Renal cortex interstitium (tissue), 11 donors: ENCODE measurements at regions not wholly inside any gene's neighbourhood (a gene's known extent, or its start where the extent isn't known, plus 50 kb on each side); places are given as distances from the start of the nearest gene placed in this dataset.
"Not testable (repeated sequence)": the region's sequence is repeated elsewhere in the genome, so short reads cannot be mapped to it uniquely, and the experiment has no call there.

ENCODE experiments used
- DNase-seq, 11 donors: peaks; one replicate each; pipeline ENCODE4 v3.0.0-alpha.2; 2013; ENCODE audit warnings: low read depth in 9 of 11, low spot score in 4 of 11; ENCODE audit errors: extremely low read depth in 1 of 11

DNA sequence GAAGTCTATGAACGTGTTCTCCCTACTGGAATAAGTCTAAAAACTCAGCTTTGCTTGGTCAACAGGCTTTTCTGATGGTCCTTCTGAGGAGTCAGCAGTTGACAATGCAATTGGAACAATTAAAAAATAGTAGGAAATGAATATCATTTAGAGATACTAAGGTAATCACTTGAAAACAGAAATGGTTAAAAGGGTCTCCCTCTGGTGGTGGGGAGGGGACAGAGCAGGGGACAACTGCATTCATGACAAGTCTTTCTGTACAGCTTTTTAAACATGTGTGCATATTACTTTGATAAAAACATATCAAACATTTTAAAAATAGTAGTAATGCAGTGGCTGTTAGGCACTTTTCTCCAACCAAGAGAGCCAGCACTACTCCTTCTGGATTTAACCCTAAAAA lies 119.9 kb upstream of the FHIT start:
- DNase-seq: peak in 1 of 11 donors; percentile 24

DNA sequence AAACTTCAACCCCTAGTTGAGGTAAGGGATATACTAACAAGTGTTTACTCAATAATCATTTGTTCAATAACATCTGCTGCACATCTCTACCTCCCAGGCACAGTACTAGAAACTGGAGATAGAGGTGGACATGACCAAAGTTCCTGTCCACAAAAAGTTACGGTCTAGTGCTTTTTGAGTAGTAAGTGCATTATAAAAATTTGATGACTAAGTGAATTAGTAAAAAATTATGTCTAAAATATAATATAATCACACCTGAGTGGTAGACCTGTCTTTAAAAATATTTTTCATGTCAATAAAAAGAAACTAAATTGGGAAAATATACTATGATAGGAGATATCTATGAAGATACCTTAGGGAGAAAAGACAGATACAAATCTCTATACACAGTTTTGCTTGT lies 121.5 kb upstream of the FHIT start:
- DNase-seq: no peak

DNA sequence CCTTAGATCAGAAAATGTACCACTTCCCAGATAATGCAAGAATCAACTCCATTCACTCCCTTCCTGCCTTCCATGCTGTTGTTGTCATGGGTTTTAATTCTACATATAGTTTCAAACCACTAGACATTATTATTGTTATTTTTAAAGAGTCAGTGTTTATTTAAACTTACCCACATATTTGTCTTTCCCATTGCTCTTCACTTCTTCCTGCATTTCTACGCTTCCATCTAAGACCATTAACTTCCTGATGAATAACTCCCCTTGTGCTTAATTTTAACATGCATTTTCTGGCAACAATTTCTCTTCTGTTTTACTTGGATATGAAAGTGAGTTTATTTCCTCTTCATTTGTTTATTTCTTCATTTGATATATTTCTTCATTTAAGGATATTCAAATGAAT lies 127.1 kb upstream of the FHIT start:
- no peak for DNase-seq

DNA sequence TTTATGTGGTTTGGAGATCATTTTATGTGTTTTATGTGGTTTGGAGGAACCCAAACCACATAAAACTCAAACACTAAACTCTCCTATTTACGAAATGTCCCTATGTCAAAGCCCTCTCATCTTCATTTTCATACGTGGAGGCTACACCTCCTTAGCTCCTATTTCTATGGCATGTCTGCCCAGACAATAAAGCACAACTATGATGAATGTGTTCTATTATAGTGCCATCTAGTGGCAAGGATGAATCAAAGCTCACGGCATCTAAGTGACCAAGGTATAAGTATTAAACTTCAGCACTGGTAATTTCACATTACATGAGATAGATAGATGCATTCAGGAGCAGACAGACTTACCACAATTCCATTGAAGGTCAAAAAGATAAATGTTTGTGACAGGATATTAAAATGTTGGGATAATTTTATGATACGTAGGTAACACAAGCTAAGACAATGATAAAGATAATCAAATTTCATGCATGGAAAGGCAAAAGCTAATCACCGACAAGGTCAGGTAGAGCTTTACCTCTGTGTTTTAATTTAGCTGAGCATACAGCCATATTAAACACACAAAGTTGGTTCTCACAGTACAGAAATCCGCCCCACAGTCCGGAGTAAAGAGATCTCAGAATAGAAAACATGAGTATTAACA lies 130.6 kb upstream of the FHIT start:
- no peak for DNase-seq

DNA sequence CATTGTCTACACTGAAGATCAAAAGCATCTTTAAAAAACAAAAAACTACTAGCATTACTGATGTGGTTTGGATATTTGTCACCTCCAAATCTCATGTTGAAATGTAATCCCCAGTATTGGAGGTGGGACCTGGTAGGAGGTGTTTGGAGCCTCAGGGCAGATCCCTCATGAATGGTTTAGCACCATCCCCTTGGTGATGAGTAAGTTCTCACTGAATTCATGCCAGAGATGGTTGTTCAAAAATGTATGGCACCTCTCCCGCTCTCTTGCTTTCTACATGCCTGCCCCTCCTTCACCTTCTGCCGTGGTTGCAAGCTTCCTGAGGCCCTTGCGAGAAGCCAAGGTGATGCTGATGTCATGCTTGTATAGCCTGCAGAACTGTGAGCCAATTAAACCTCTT lies 136.6 kb upstream of the FHIT start:
- no peak for DNase-seq

DNA sequence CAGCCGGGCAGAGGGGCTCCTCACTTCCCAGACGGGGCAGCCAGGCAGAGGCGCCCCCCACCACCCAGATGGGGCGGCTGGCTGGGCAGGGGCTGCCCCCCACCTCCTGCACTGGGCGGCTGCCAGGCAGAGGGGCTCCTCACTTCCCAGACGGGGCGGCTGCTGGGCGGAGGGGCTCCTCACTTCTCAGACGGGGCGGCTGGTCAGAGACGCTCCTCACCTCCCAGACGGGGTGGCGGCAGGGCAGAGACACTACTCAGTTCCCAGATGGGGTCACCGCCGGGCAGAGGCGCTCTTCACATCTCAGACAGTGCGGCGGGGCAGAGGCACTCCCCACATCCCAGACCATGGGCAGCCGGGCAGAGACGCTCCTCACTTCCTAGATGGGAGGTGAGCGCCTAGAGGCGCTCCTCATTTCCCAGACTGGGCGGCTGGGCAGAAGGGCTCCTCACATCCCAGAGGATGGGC lies 142.3 kb upstream of the FHIT start:
- not testable (repeated sequence) for DNase-seq

DNA sequence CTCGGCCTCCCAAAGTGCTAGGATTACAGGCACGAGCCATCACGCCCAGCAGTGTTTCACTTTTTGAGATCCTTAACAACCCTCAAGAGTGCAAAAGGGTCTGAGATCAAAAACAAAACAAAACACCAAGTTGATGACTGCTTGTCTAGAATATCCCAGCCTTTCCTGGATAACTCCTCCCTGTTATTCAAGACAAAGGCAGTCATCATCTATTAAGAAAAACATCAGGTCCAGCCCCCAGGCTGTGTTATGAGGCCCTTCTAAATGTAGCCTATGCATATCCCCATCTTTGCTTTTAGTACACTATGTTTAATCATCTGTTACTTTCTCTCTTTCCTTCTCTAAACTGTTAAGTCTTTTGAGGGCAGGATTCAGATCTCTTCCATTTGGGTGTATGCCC lies 150.1 kb upstream of the FHIT start:
- no peak for DNase-seq

DNA sequence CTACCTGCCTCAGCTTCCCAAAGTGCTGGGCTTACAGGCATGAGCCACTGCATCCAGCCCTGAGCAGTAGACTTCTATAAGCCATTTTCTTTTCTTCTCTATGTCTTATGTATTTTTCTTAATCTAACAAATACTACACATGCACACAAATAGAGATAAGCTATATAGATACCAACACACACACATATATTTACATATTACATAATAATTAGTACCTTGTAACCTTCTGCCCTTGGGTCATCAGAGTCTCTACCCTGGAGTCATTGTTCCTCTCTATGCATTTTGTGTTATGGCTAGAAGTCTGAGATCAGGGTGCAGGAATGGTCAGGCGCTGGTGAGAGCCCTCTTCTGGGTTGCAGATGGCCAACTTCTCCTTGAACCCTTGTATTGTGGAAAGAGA lies 154.0 kb upstream of the PTPRG start:
- DNase-seq: no peak

DNA sequence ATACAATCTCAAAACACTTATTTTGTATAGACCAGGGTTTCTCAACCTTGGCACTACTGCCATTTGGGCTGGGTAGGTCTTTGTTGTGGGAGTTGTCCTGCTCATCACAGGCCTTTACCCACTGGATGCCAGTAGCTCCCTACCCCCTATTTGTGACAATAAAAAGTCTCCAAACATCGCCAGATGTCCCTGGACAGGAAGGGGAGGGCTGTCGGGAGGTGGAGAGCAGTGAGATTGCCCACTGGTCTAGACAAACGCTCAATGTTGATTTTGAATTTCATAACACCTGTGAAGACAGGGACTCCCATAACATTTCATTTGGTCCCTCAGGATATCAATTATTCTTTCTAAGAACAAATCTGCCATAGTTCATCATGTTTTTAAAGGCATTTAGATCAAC lies 151.7 kb upstream of the PTPRG start:
- no peak for DNase-seq

DNA sequence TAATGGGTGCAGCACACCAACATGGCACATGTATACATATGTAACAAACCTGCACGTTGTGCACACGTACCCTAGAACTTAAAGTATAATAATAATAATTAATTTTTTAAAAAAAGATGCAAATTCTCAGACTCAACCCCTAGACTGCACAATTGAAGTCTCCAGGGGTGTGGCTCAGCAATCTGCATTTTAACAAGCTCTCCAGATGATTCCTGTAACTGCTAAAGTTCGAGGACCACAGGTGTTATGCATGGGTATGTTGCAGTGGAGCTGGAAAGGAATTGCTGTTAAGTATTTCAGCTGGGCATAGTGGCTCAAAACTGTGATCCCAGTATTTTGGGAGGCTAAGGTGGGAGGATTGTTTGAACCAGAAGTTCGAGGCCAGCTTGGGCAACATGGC lies 151.0 kb upstream of the PTPRG start:
- not testable (repeated sequence) for DNase-seq

DNA sequence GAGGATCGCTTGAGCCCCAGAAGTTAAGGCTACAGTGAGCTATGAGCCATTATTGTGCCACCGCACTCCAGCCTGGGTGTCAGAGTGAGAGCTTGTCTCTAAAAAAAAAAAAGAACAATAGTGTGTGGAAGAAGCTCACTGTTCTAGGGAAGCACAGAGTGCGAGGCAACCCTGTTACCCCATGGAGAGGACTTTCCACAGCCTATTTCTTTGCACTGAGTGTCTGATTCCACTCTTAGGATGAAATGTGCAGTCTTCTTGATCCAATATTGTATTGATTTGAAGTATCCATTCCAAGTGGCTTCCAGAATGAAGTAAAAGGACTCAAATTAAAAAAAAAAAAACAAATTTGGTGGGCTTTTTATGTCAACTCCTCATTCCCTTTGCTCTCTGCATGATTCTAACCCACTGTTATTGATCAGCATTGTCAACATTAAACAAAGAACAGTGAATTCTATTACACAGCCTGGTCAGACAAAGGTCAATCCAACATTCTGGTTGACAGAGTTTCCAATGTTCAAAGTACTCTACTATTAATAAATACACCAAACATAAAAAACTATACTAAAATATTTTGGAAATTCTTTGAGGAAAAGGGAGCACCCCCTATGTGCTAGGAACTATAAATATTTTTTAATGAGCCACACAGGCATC lies 150.2 kb upstream of the PTPRG start:
- DNase-seq: no peak

DNA sequence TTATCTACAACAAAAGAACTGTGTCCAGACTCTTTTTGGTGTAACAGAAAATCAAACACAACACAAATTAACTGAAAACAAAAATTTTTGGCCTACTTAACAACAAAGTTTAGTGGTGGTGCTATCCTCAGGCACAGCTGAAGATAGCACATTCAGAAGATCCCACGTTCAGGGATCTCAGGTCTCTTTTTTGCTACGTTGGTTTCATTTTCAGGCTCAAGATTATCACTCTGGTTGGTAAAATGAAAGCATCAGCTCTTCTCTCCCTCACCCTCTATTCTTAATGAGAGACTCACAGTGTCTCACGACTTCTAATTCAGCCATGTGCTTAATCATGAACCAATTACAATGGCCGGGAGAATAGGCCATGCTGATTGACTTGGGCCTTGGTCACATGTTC lies 146.9 kb upstream of the PTPRG start:
- no peak for DNase-seq

DNA sequence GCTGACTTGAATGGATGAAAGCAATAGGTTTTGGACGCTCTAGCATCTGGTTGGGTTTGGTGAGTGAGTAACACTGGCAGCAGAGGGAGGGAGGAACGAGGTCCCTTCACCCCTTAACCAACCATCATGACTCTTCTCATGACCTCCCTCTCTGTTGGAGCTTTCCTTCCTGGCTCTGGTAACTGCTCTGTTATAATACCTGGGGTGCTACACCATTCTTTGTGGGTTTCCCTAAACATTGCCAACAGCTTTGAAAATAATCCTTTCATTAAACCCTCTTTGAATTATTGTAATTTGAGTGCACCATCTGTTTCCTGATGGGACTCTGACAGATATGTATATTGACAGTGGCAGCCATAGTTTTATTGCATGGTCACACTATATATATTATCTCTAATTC lies 146.2 kb upstream of the PTPRG start:
- DNase-seq: no peak

DNA sequence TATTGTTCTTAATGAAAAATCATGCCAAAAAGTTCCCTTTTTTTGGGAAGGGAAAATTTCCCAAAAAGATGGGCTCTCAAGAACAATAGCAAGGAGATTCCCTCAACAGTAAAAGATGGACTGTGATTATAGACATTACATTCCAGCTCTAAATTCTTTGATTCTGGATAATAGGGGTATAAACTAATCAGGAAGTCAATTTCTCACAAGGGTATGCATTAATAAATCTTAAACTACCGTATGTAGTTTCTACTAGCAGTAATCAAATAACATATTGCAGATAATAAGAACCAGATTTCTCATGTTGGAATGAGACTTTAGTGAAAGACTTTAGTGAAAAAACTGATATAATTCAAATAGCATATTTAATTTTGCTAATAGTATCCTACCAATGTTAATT lies 144.8 kb upstream of the PTPRG start:
- DNase-seq: no peak

DNA sequence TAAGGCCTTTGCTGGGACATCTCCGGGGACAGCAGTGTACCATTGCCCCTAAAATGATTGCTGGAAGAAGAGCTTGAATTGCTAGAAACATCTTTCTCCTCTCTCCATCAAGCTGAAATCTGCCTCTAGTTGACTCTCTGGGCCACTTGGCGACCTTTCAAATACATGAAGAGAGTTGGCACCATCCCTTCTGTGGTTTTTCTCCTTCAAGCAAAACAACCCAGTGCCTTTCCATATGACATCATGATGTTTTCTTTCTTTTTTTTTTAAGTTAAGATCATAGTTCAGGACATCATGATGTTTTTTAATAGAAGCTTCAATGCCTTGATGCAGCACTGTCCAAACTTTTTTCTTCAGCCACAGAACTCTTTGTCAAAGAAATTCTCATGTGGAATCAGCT lies 144.0 kb upstream of the PTPRG start:
- DNase-seq: no peak

DNA sequence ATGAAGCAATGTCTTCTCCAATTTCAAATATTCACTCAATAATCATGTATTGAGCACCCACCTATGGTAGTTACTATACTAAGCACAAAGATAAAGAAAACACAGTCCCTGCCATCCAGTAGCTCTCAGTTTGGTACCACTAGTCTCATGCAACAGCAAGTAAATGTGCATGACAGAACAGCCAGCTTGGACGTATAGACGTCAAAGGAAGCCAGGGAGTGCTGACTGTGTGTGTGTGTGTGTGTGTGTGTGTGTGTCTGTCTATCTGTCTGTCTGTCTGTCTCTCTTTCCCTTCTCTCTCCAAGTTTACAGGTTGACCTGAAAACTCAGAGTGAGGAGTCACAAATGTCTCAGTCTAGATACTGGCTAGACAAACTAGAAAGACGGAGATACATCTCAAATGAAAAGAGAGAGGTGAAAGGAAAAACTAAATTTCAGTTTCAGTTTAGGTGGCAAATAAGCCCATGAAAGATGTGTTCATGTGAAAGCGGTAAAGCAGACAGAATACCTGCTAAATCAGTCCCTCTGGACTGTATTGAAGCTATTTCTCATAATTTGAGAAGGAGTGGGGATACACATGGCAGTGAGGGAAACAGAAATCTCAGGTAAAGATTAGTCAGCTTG lies 141.1 kb upstream of the PTPRG start:
- DNase-seq: no peak

DNA sequence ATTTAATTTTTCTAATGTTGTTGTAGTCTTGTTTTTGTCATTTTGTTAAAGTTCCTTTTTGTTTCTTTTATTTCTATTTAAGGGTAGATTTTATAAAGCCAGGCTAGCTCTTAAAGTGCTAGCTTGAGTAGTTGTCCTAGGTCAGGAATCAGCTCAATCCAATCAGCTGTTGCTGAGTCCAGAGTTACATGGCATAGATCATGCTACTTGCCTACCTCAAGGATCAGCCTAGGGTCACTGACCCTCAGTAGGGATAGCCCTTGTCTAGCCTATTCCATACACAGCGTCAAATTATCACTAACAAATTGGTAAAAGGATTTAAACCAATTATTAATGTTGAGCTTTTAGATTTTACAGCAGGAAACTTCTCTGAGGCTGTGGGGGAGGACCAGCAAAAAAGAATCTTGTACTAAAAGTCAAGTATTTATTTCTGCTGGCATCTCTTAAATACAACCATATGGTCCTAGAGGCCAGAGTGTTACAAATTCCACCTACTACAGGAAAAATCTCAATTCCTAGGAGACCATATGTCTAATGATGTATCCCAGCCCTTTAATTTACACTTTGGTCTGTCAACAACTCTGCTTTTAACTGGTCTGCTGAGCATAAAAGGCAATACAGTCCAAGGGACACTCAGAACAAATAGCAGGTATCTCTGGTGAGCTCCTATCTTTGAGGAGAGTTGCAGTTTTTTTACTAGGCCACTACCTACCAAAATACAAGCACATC lies 138.3 kb upstream of the PTPRG start:
- DNase-seq: peak in 3 of 11 donors; percentile 5 to 8 (median 5)

DNA sequence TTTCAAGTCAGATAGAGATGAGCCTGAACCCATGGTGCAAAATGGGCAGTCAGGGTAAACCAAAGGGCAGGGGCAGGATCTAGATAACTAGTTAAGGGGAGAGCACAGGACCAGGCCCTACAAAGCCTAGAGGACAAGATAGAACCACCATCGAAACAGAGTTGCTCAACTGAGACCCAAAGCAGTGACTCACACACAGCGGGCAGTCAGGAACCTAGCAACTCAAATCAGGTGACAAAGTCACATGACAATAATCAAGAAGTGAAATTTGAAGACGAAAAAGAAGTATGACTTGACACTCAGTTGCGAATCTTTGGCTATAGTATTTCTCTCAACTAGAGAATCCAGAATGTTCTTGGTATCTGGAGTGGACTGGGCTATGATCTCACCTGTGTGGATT lies 136.0 kb upstream of the PTPRG start:
- no peak for DNase-seq

DNA sequence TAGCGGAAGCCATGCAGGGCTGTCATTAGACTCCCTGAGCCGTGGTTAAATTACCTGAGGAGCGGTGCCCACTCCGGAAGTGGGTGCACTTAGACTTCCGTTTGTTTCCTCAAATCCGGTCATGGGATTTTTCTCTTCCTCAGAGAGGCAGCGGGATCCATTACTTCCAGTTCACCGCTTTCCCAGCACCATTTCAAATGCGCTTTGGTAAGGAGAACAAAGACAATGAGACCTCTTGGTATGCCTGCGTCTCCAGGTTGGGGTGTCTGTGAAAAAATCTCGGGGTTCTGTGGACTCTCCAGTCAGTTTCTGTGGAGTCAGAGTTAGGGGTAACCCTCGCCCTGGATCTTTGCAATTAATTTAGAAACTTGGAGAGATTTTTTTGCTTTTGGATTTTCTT lies 132.3 kb upstream of the PTPRG start:
- DNase-seq: no peak

DNA sequence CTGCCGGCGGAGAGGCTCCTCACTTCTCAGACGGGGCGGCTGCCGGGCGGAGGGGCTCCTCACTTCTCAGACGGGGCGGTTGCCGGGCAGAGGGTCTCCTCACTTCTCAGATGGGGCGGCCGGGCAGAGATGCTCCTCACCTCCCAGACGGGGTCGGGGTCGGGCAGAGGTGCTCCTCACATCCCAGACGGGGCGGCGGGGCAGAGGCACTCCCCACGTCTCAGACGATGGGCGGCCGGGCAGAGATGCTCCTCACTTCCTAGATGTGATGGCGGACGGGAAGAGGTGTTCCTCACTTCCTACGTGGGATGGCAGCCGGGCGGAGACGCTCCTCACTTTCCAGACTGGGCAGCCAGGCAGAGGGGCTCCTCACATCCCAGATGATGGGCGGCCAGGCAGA lies 126.5 kb upstream of the PTPRG start:
- not testable (repeated sequence) for DNase-seq
